ENCODE measurements at regions not wholly inside any gene's neighbourhood (a gene's known extent, or its start where the extent isn't known, plus 50 kb on each side); places are given as distances from the start of the nearest gene placed in this dataset.

DNA sequence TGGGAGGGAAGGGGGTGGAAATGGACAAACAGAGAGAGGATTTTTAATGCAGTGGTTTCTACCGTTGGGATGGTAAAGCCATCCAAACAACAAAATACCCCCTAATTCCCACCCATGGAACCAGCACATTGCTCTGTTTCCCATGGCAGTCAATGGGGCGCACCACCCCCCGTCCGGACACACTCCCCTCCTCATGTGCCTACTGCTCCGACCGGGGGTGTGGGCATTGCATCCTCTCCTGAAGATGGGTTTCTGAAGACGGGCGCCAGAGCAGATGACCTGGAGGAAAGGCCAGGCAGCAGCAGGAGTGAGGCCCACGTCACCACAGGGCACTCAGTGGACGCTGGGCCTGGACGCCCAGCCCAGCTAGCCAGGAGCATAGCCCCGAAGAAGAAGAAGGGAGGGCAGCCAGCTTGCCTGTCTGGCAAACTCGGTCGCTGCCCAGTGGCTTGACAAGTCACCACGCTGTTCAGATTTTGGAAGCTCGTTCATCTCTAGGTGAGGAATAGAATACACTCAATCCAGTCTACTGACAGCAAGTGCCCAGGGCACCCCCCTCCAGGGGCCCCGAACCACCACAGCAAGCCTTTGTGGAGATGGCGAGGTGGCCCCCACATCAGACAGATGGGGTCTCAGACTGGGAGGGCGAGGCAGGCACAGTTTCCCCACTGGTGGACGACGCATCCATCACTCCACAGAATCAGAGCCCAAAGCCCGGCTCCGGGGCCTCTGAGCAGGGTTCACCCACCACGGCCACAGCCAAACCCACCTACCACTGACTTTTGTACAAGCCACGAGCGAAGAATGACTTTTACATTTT is 296.2 kb upstream of the SALL3 start (continued):
- TF ChIP-seq TSC22D2 (CRISPR knock-in tag; IDR thresholded peaks at IDR 0.05; ENCODE audit: borderline replicate concordance) (no peak), CBX5 (CRISPR knock-in tag; IDR thresholded peaks at IDR 0.05; ENCODE audit: borderline replicate concordance) (no peak), DR1 (CRISPR knock-in tag; IDR thresholded peaks at IDR 0.05) (no peak), GLMP (CRISPR knock-in tag; IDR thresholded peaks at IDR 0.05; ENCODE audit: borderline replicate concordance) (no peak), ZNF317 (CRISPR knock-in tag; IDR thresholded peaks at IDR 0.05) (no peak), MED1 (CRISPR knock-in tag; IDR thresholded peaks at IDR 0.05) (no peak), PPARG (CRISPR knock-in tag; conservative IDR thresholded peaks at IDR 0.05) (no peak), AGO2 (optimal IDR thresholded peaks at IDR 0.05; ENCODE audit: low read depth, low read length) (no peak), GMEB1 (CRISPR knock-in tag; IDR thresholded peaks at IDR 0.05; ENCODE audit: borderline replicate concordance) (no peak)

All from HepG2 (cell line).